Activated naive CD4-positive, alpha-beta T cell treated with anti-CD3 and anti-CD28 coated beads, Interleukin-2, amount 50 U/mL, for 72 hours (primary cell): ENCODE measurements at regions not wholly inside any gene's neighbourhood (a gene's known extent, or its start where the extent isn't known, plus 50 kb on each side); places are given as distances from the start of the nearest gene placed in this dataset.
"Not testable (repeated sequence)": the region's sequence is repeated elsewhere in the genome, so short reads cannot be mapped to it uniquely, and the experiment has no call there.

Source experiments
- ATAC-seq, 2 donors: fragments of 150-1000 bp; cut with Tn5 transposase; 2 replicates each; pipeline ENCODE4 v1.10.0; 2021; ENCODE audit warnings: mild to moderate bottlenecking in 2 of 2, moderate library complexity in 2 of 2
- DNase-seq, 2 donors: peaks; one replicate each; pipeline ENCODE4 v3.0.0; 2021 to 2022; ENCODE audit warnings: low spot score in 2 of 2
- H3K27ac Mint-ChIP-seq, 2 donors: one replicate each; pipeline ENCODE4 v1.8.0; 2022; ENCODE audit warnings: mild to moderate bottlenecking in 2 of 2, mixed read lengths in 2 of 2
- H3K36me3 Mint-ChIP-seq, 2 donors: one replicate each; pipeline ENCODE4 v1.8.0; 2022; ENCODE audit warnings: mixed read lengths in 2 of 2
- H3K9me3 Mint-ChIP-seq, 2 donors: one replicate each; pipeline ENCODE4 v1.8.0; 2022; ENCODE audit warnings: mixed read lengths in 2 of 2

- ATAC-seq (no peak), DNase-seq (no peak)
- H3K36me3 Mint-ChIP-seq, result no peaks in the 10 kb centered on the region
- H3K27ac Mint-ChIP-seq, result no peak overlapping the region
- H3K9me3 Mint-ChIP-seq, result peaks cover 0 to 7% of the 10 kb centered on the region in 2 donors
Observed at GRCh38 chr13:66111628-66112027, 1118.5 kb downstream of the PCDH9 start.

- no peak overlapping the region for H3K27ac Mint-ChIP-seq
- DNase-seq, result no peak
- peaks cover 0 to 7% of the 10 kb centered on the region in 2 donors for H3K9me3 Mint-ChIP-seq
- ATAC-seq, result no peak
- no peaks in the 10 kb centered on the region for H3K36me3 Mint-ChIP-seq
Observed at GRCh38 chr13:66106246-66106645, 1123.9 kb downstream of the PCDH9 start.

- peaks cover 0 to 5% of the 10 kb centered on the region in 2 donors for H3K9me3 Mint-ChIP-seq
- H3K36me3 Mint-ChIP-seq, result no peaks in the 10 kb centered on the region
- no peak overlapping the region for H3K27ac Mint-ChIP-seq
- no peak for DNase-seq
- no peak for ATAC-seq
Observed at GRCh38 chr13:66102864-66103263, 1127.3 kb downstream of the PCDH9 start.

GRCh38 chr13:66099825-66100224, 1130.3 kb downstream of the PCDH9 start:
- DNase-seq, result no peak
- H3K36me3 Mint-ChIP-seq, result no peaks in the 10 kb centered on the region
- H3K27ac Mint-ChIP-seq, result no peak overlapping the region
- peaks cover under 1 to 5% of the 10 kb centered on the region in 2 donors for H3K9me3 Mint-ChIP-seq
- no peak for ATAC-seq

GRCh38 chr13:66098931-66099628, 1131.1 kb downstream of the PCDH9 start:
- no peak for ATAC-seq
- Mint-ChIP-seq H3K36me3 (no peaks in the 10 kb centered on the region), H3K9me3 (peaks cover 3 to 5% of the 10 kb centered on the region in 2 donors), H3K27ac (no peak overlapping the region)
- DNase-seq, result no peak

- ATAC-seq (no peak), DNase-seq (no peak)
- Mint-ChIP-seq H3K9me3 (peaks cover 0 to 1% of the 10 kb centered on the region in 2 donors), H3K36me3 (no peaks in the 10 kb centered on the region), H3K27ac (no peak overlapping the region)
Observed at GRCh38 chr13:66089711-66090110, 1140.4 kb downstream of the PCDH9 start.

GRCh38 chr13:66087269-66087710, 1142.8 kb downstream of the PCDH9 start:
- ATAC-seq (no peak), DNase-seq (no peak)

GRCh38 chr13:66077132-66077689, 1152.9 kb downstream of the PCDH9 start:
- H3K27ac Mint-ChIP-seq, result no peak overlapping the region
- H3K36me3 Mint-ChIP-seq, result no peaks in the 10 kb centered on the region
- peaks cover 4 to 13% of the 10 kb centered on the region in 2 donors for H3K9me3 Mint-ChIP-seq
- no peak for DNase-seq
- no peak for ATAC-seq

More at GRCh38 chr13:66087269-66087710, 1142.8 kb downstream of the PCDH9 start:
- Mint-ChIP-seq H3K36me3 (no peaks in the 10 kb centered on the region), H3K27ac (no peak overlapping the region), H3K9me3 (no peaks in the 10 kb centered on the region)

- no peak for DNase-seq
- H3K27ac Mint-ChIP-seq, result no peak overlapping the region
- no peak for ATAC-seq
- no peaks in the 10 kb centered on the region for H3K36me3 Mint-ChIP-seq
- peaks cover 4 to 10% of the 10 kb centered on the region in 2 donors for H3K9me3 Mint-ChIP-seq
Observed at GRCh38 chr13:66076417-66076816, 1153.7 kb downstream of the PCDH9 start.

- Mint-ChIP-seq H3K27ac (no peak overlapping the region), H3K9me3 (peaks cover 4 to 13% of the 10 kb centered on the region in 2 donors), H3K36me3 (no peaks in the 10 kb centered on the region)
- ATAC-seq (no peak), DNase-seq (no peak)
Observed at GRCh38 chr13:66074018-66074615, 1156.0 kb downstream of the PCDH9 start.

- not testable (repeated sequence) for DNase-seq, ATAC-seq, H3K27ac Mint-ChIP-seq, H3K36me3 Mint-ChIP-seq
- peaks cover 4 to 13% of the 10 kb centered on the region in 2 donors for H3K9me3 Mint-ChIP-seq
Observed at GRCh38 chr13:66072097-66072496, 1158.0 kb downstream of the PCDH9 start.

GRCh38 chr13:66071608-66072007, 1158.5 kb downstream of the PCDH9 start:
- ATAC-seq (no peak), DNase-seq (no peak)
- H3K9me3 Mint-ChIP-seq, result peaks cover 2 to 10% of the 10 kb centered on the region in 2 donors
- no peak overlapping the region for H3K27ac Mint-ChIP-seq
- H3K36me3 Mint-ChIP-seq, result no peaks in the 10 kb centered on the region

GRCh38 chr13:66071029-66071428, 1159.1 kb downstream of the PCDH9 start:
- ATAC-seq (no peak), DNase-seq (no peak)
- H3K36me3 Mint-ChIP-seq, result no peaks in the 10 kb centered on the region
- H3K9me3 Mint-ChIP-seq, result peaks cover 4 to 7% of the 10 kb centered on the region in 2 donors
- no peak overlapping the region for H3K27ac Mint-ChIP-seq

- ATAC-seq, result no peak
- DNase-seq, result no peak
- peaks cover 4 to 7% of the 10 kb centered on the region in 2 donors for H3K9me3 Mint-ChIP-seq
- H3K36me3 Mint-ChIP-seq, result no peaks in the 10 kb centered on the region
- H3K27ac Mint-ChIP-seq, result no peak overlapping the region
Observed at GRCh38 chr13:66069570-66069969, 1160.6 kb downstream of the PCDH9 start.

GRCh38 chr13:66068683-66069082, 1161.5 kb downstream of the PCDH9 start:
- Mint-ChIP-seq H3K36me3 (no peaks in the 10 kb centered on the region), H3K9me3 (peaks cover 4 to 7% of the 10 kb centered on the region in 2 donors)

GRCh38 chr13:66048888-66049287, 1181.2 kb downstream of the PCDH9 start:
- DNase-seq (no peak), ATAC-seq (no peak)
- Mint-ChIP-seq H3K27ac (no peak overlapping the region), H3K9me3 (peaks cover 10 to 14% of the 10 kb centered on the region in 2 donors), H3K36me3 (no peaks in the 10 kb centered on the region)

More at GRCh38 chr13:66068683-66069082, 1161.5 kb downstream of the PCDH9 start:
- H3K27ac Mint-ChIP-seq, result no peak overlapping the region
- ATAC-seq (no peak), DNase-seq (no peak)

- peaks cover 6 to 8% of the 10 kb centered on the region in 2 donors for H3K9me3 Mint-ChIP-seq
- ATAC-seq (no peak), DNase-seq (no peak)
- no peak overlapping the region for H3K27ac Mint-ChIP-seq
- H3K36me3 Mint-ChIP-seq, result no peaks in the 10 kb centered on the region
Observed at GRCh38 chr13:66040506-66040905, 1189.6 kb downstream of the PCDH9 start.
